ENCODE measurements at regions not wholly inside any gene's neighbourhood (a gene's known extent, or its start where the extent isn't known, plus 50 kb on each side); places are given as distances from the start of the nearest gene placed in this dataset.

GRCh38 chr2:183232161-183232865, 108.1 kb downstream of the NUP35 start:
- H3K27ac Mint-ChIP-seq: no peak overlapping the region
- no peaks in the 10 kb centered on the region for H3K4me1 ChIP-seq (ENCODE audit: control insufficient read depth in 2 of 2, insufficient read depth in 2 of 2, low read length in 2 of 2)
- DNase-seq (no peak), ATAC-seq (no peak)
- no peaks in the 10 kb centered on the region for H3K36me3 ChIP-seq (ENCODE audit: control insufficient read depth in 2 of 3, insufficient read depth in 3 of 3, low read length in 3 of 3)
- no peaks in the 10 kb centered on the region for H3K27me3 Mint-ChIP-seq
- peaks cover 0 to 2% (median 0%) of the 10 kb centered on the region in 11 donors for H3K9me3 Mint-ChIP-seq
- H3K4me1 Mint-ChIP-seq: no peaks in the 10 kb centered on the region
- no peaks in the 10 kb centered on the region for H3K9me3 ChIP-seq (ENCODE audit: control insufficient read depth in 2 of 3, low read length in 3 of 3)
- no peak overlapping the region for H3K4me3 Mint-ChIP-seq
- H3K27ac ChIP-seq (ENCODE audit: low read depth, low read length): no peak overlapping the region
- H3K4me3 ChIP-seq (ENCODE audit: low read length): no peak overlapping the region
- ChIA-PET POLR2A (no interaction called here), CTCF (no interaction called here)
- H3K36me3 Mint-ChIP-seq: peaks cover 0 to 7% (median 1%) of the 10 kb centered on the region in 5 donors
- no peaks in the 10 kb centered on the region for H3K27me3 ChIP-seq (ENCODE audit: control insufficient read depth in 2 of 2, insufficient read depth in 2 of 2, low read length in 2 of 2)
- intact Hi-C loops (cut with micrococcal nuclease): no loop called here

- ATAC-seq: no peak
- no peaks in the 10 kb centered on the region for H3K9me3 Mint-ChIP-seq
- Histone ChIP-seq H3K27me3 (ENCODE audit: control insufficient read depth in 2 of 2, insufficient read depth in 2 of 2, low read length in 2 of 2) (no peaks in the 10 kb centered on the region), H3K36me3 (ENCODE audit: control insufficient read depth in 2 of 3, insufficient read depth in 3 of 3, low read length in 3 of 3) (no peaks in the 10 kb centered on the region), H3K4me3 (ENCODE audit: low read length) (no peak overlapping the region), H3K27ac (ENCODE audit: low read depth, low read length) (no peak overlapping the region), H3K4me1 (ENCODE audit: control insufficient read depth in 2 of 2, insufficient read depth in 2 of 2, low read length in 2 of 2) (no peaks in the 10 kb centered on the region), H3K9me3 (ENCODE audit: control insufficient read depth in 2 of 3, low read length in 3 of 3) (no peaks in the 10 kb centered on the region)
- no peak for DNase-seq
- ChIA-PET CTCF (no interaction called here), POLR2A (no interaction called here)
- H3K4me1 Mint-ChIP-seq: no peaks in the 10 kb centered on the region
- H3K4me3 Mint-ChIP-seq: no peak overlapping the region
- H3K27ac Mint-ChIP-seq: no peak overlapping the region
- H3K27me3 Mint-ChIP-seq: peaks cover 0 to 2% (median 0%) of the 10 kb centered on the region in 5 donors
- intact Hi-C loops (cut with micrococcal nuclease): no loop called here
- H3K36me3 Mint-ChIP-seq: no peaks in the 10 kb centered on the region
Measured at GRCh38 chr2:183242937-183243336, 118.7 kb downstream of the NUP35 start.

GRCh38 chr2:183243758-183244157, 119.5 kb downstream of the NUP35 start:
- no peak overlapping the region for H3K4me3 Mint-ChIP-seq
- CTCF ChIA-PET: no interaction called here
- intact Hi-C loops (cut with micrococcal nuclease): no loop called here
- H3K9me3 Mint-ChIP-seq: no peaks in the 10 kb centered on the region
- H3K4me1 Mint-ChIP-seq: no peaks in the 10 kb centered on the region
- DNase-seq: no peak
- Histone ChIP-seq H3K9me3 (ENCODE audit: control insufficient read depth in 2 of 3, low read length in 3 of 3) (no peaks in the 10 kb centered on the region), H3K36me3 (ENCODE audit: control insufficient read depth in 2 of 3, insufficient read depth in 3 of 3, low read length in 3 of 3) (no peaks in the 10 kb centered on the region), H3K4me3 (ENCODE audit: low read length) (no peak overlapping the region), H3K4me1 (ENCODE audit: control insufficient read depth in 2 of 2, insufficient read depth in 2 of 2, low read length in 2 of 2) (no peaks in the 10 kb centered on the region), H3K27ac (ENCODE audit: low read depth, low read length) (no peak overlapping the region), H3K27me3 (ENCODE audit: control insufficient read depth in 2 of 2, insufficient read depth in 2 of 2, low read length in 2 of 2) (no peaks in the 10 kb centered on the region)
- no peak for ATAC-seq
- H3K27ac Mint-ChIP-seq: no peak overlapping the region
- peaks cover 0 to 2% (median 0%) of the 10 kb centered on the region in 5 donors for H3K27me3 Mint-ChIP-seq
- POLR2A ChIA-PET: interaction anchor here (0.6 kb wide), 1 partner anchor 15 kb away, joined by 3 read pairs; no protein-coding TSS in a partner anchor
- no peaks in the 10 kb centered on the region for H3K36me3 Mint-ChIP-seq

- no peak overlapping the region for H3K4me3 Mint-ChIP-seq
- H3K4me3 ChIP-seq (ENCODE audit: low read length): no peak overlapping the region
- intact Hi-C loops (cut with micrococcal nuclease): no loop called here
- H3K9me3 Mint-ChIP-seq: no peaks in the 10 kb centered on the region
- no peaks in the 10 kb centered on the region for H3K27me3 ChIP-seq (ENCODE audit: control insufficient read depth in 2 of 2, insufficient read depth in 2 of 2, low read length in 2 of 2)
- peaks cover 0 to 2% (median 0%) of the 10 kb centered on the region in 5 donors for H3K27me3 Mint-ChIP-seq
- no peaks in the 10 kb centered on the region for H3K36me3 Mint-ChIP-seq
- ChIA-PET CTCF (interaction anchor here (0.7 kb wide), 1 partner anchor 10 kb away, joined by 4 read pairs; no protein-coding TSS in a partner anchor), POLR2A (no interaction called here)
- no peaks in the 10 kb centered on the region for H3K36me3 ChIP-seq (ENCODE audit: control insufficient read depth in 2 of 3, insufficient read depth in 3 of 3, low read length in 3 of 3)
- ATAC-seq (no peak), DNase-seq (no peak)
- no peak overlapping the region for H3K27ac Mint-ChIP-seq
- H3K9me3 ChIP-seq (ENCODE audit: control insufficient read depth in 2 of 3, low read length in 3 of 3): no peaks in the 10 kb centered on the region
- no peak overlapping the region for H3K27ac ChIP-seq (ENCODE audit: low read depth, low read length)
- no peaks in the 10 kb centered on the region for H3K4me1 ChIP-seq (ENCODE audit: control insufficient read depth in 2 of 2, insufficient read depth in 2 of 2, low read length in 2 of 2)
- no peaks in the 10 kb centered on the region for H3K4me1 Mint-ChIP-seq
Measured at GRCh38 chr2:183244300-183244844, 120.1 kb downstream of the NUP35 start.

GRCh38 chr2:183248866-183249567, 124.8 kb downstream of the NUP35 start:
- Histone ChIP-seq H3K4me3 (ENCODE audit: low read length) (no peak overlapping the region), H3K4me1 (ENCODE audit: control insufficient read depth in 2 of 2, insufficient read depth in 2 of 2, low read length in 2 of 2) (no peaks in the 10 kb centered on the region), H3K27me3 (ENCODE audit: control insufficient read depth in 2 of 2, insufficient read depth in 2 of 2, low read length in 2 of 2) (no peaks in the 10 kb centered on the region), H3K9me3 (ENCODE audit: control insufficient read depth in 2 of 3, low read length in 3 of 3) (no peaks in the 10 kb centered on the region), H3K36me3 (ENCODE audit: control insufficient read depth in 2 of 3, insufficient read depth in 3 of 3, low read length in 3 of 3) (no peaks in the 10 kb centered on the region), H3K27ac (ENCODE audit: low read depth, low read length) (no peak overlapping the region)
- H3K27me3 Mint-ChIP-seq: peaks cover 0 to 2% (median 0%) of the 10 kb centered on the region in 5 donors
- no peaks in the 10 kb centered on the region for H3K36me3 Mint-ChIP-seq
- no peak overlapping the region for H3K4me3 Mint-ChIP-seq
- H3K9me3 Mint-ChIP-seq: no peaks in the 10 kb centered on the region
- ChIA-PET POLR2A (no interaction called here), CTCF (no interaction called here)
- ATAC-seq (no peak), DNase-seq (peak in 2 of 9 donors; percentile 6 to 8)
- H3K27ac Mint-ChIP-seq: no peak overlapping the region
- no peaks in the 10 kb centered on the region for H3K4me1 Mint-ChIP-seq
- intact Hi-C loops (cut with micrococcal nuclease): no loop called here

- H3K9me3 ChIP-seq (ENCODE audit: control insufficient read depth in 2 of 3, low read length in 3 of 3): no peaks in the 10 kb centered on the region
- ATAC-seq (no peak), DNase-seq (no peak)
- H3K9me3 Mint-ChIP-seq: no peaks in the 10 kb centered on the region
- H3K27me3 ChIP-seq (ENCODE audit: control insufficient read depth in 2 of 2, insufficient read depth in 2 of 2, low read length in 2 of 2): no peaks in the 10 kb centered on the region
- no peak overlapping the region for H3K4me3 ChIP-seq (ENCODE audit: low read length)
- no peaks in the 10 kb centered on the region for H3K36me3 Mint-ChIP-seq
- no peaks in the 10 kb centered on the region for H3K4me1 Mint-ChIP-seq
- H3K36me3 ChIP-seq (ENCODE audit: control insufficient read depth in 2 of 3, insufficient read depth in 3 of 3, low read length in 3 of 3): no peaks in the 10 kb centered on the region
- ChIA-PET CTCF (no interaction called here), POLR2A (no interaction called here)
- H3K27ac ChIP-seq (ENCODE audit: low read depth, low read length): no peak overlapping the region
- intact Hi-C loops (cut with micrococcal nuclease): no loop called here
- no peaks in the 10 kb centered on the region for H3K4me1 ChIP-seq (ENCODE audit: control insufficient read depth in 2 of 2, insufficient read depth in 2 of 2, low read length in 2 of 2)
- H3K4me3 Mint-ChIP-seq: no peak overlapping the region
- no peaks in the 10 kb centered on the region for H3K27me3 Mint-ChIP-seq
- H3K27ac Mint-ChIP-seq: no peak overlapping the region
Measured at GRCh38 chr2:183250061-183250460, 125.8 kb downstream of the NUP35 start.

GRCh38 chr2:183250472-183250871, 126.2 kb downstream of the NUP35 start:
- no peaks in the 10 kb centered on the region for H3K9me3 Mint-ChIP-seq
- DNase-seq (no peak), ATAC-seq (no peak)
- POLR2A ChIA-PET: no interaction called here
- H3K36me3 Mint-ChIP-seq: no peaks in the 10 kb centered on the region
- Histone ChIP-seq H3K27me3 (ENCODE audit: control insufficient read depth in 2 of 2, insufficient read depth in 2 of 2, low read length in 2 of 2) (no peaks in the 10 kb centered on the region), H3K36me3 (ENCODE audit: control insufficient read depth in 2 of 3, insufficient read depth in 3 of 3, low read length in 3 of 3) (no peaks in the 10 kb centered on the region), H3K4me1 (ENCODE audit: control insufficient read depth in 2 of 2, insufficient read depth in 2 of 2, low read length in 2 of 2) (no peaks in the 10 kb centered on the region), H3K9me3 (ENCODE audit: control insufficient read depth in 2 of 3, low read length in 3 of 3) (no peaks in the 10 kb centered on the region), H3K27ac (ENCODE audit: low read depth, low read length) (no peak overlapping the region), H3K4me3 (ENCODE audit: low read length) (no peak overlapping the region)
- intact Hi-C loops (cut with micrococcal nuclease): no loop called here
- no peaks in the 10 kb centered on the region for H3K27me3 Mint-ChIP-seq
- CTCF ChIA-PET: no interaction called here
- H3K4me1 Mint-ChIP-seq: no peaks in the 10 kb centered on the region
- H3K27ac Mint-ChIP-seq: no peak overlapping the region
- H3K4me3 Mint-ChIP-seq: no peak overlapping the region

All from naive thymus-derived CD4-positive, alpha-beta T cell (primary cell).